Right ventricle myocardium superior (tissue), 1 donor: ENCODE measurements at regions not wholly inside any gene's neighbourhood (a gene's known extent, or its start where the extent isn't known, plus 50 kb on each side); places are given as distances from the start of the nearest gene placed in this dataset.
A peak's percentile ranks its signal among the peaks of the same experiment; 100 is the strongest.
"Not testable (repeated sequence)": the region's sequence is repeated elsewhere in the genome, so short reads cannot be mapped to it uniquely, and the experiment has no call there.

ENCODE experiments used
- ATAC-seq: fragments of 200-7000 bp; cut with Tn5 transposase; one replicate; pipeline ENCODE4 v1.9.1; 2020; ENCODE audit warnings: mild to moderate bottlenecking; ENCODE audit not compliant: poor library complexity
- DNase-seq: peaks from one replicate; pipeline ENCODE4 v3.0.0-alpha.2; 2020
- intact Hi-C: fragments of 100-400 bp; cut with DNase I; formaldehyde crosslinking; loops from one replicate; pipeline ENCODE4 v1.11.2; 2022
- donor health status: DM: no; HTN: yes; CAD: no; lungs with severe emphysema.

GRCh38 chr7:21326921-21327320, 101.0 kb upstream of the SP4 start:
- ATAC-seq (no peak), DNase-seq (no peak)
- intact Hi-C loops = no loop called here

GRCh38 chr7:21327422-21328409, 100.2 kb upstream of the SP4 start:
- intact Hi-C loops = no loop called here
- DNase-seq (no peak), ATAC-seq (no peak)

GRCh38 chr7:21330462-21331178, 97.3 kb upstream of the SP4 start:
- no peak for DNase-seq
- ATAC-seq = no peak
- intact Hi-C loops = no loop called here

- intact Hi-C loops = no loop called here
- DNase-seq = no peak
- ATAC-seq = no peak
These were observed 93.0 kb upstream of the SP4 start for GRCh38 chr7:21334906-21335305.

- intact Hi-C loops = no loop called here
- DNase-seq (no peak), ATAC-seq (no peak)
These were observed 91.1 kb upstream of the SP4 start for GRCh38 chr7:21336743-21337142.

GRCh38 chr7:21338728-21339164, 89.1 kb upstream of the SP4 start:
- intact Hi-C loops = no loop called here
- DNase-seq (no peak), ATAC-seq (no peak)

GRCh38 chr7:21344900-21345299, 83.0 kb upstream of the SP4 start:
- DNase-seq, intact Hi-C loops, ATAC-seq: not testable (repeated sequence)

- intact Hi-C loops = no loop called here
- ATAC-seq = no peak
- no peak for DNase-seq
These were observed 82.5 kb upstream of the SP4 start for GRCh38 chr7:21345361-21345760.

GRCh38 chr7:21346297-21346696, 81.6 kb upstream of the SP4 start:
- ATAC-seq (no peak), DNase-seq (no peak)
- intact Hi-C loops = no loop called here

GRCh38 chr7:21352540-21353387, 75.1 kb upstream of the SP4 start:
- ATAC-seq = no peak
- DNase-seq = no peak
- intact Hi-C loops = no loop called here

- no peak for DNase-seq
- intact Hi-C loops = no loop called here
- no peak for ATAC-seq
These were observed 74.5 kb upstream of the SP4 start for GRCh38 chr7:21353388-21353780.

- intact Hi-C loops = no loop called here
- ATAC-seq (no peak), DNase-seq (no peak)
These were observed 73.6 kb upstream of the SP4 start for GRCh38 chr7:21354284-21354683.

GRCh38 chr7:21355406-21355874, 72.4 kb upstream of the SP4 start:
- intact Hi-C loops = no loop called here
- DNase-seq (no peak), ATAC-seq (peak; percentile 27)

GRCh38 chr7:21356616-21357015, 71.3 kb upstream of the SP4 start:
- intact Hi-C loops = no loop called here
- ATAC-seq = no peak
- no peak for DNase-seq

- ATAC-seq (no peak), DNase-seq (no peak)
- intact Hi-C loops = no loop called here
These were observed 70.5 kb upstream of the SP4 start for GRCh38 chr7:21357151-21358097.

- ATAC-seq (no peak), DNase-seq (no peak)
- intact Hi-C loops = no loop called here
These were observed 69.2 kb upstream of the SP4 start for GRCh38 chr7:21358648-21359047.

- no peak for DNase-seq
- intact Hi-C loops = no loop called here
- ATAC-seq = no peak
These were observed 68.7 kb upstream of the SP4 start for GRCh38 chr7:21359163-21359562.
